Ectodermal cell (in vitro differentiated cells): ENCODE measurements at regions not wholly inside any gene's neighbourhood (a gene's known extent, or its start where the extent isn't known, plus 50 kb on each side); places are given as distances from the start of the nearest gene placed in this dataset.

Source experiments
- H3K27ac ChIP-seq: 2 replicates; pipeline ENCODE4 v1.7.0; 2013; ENCODE audit warnings: mild to moderate bottlenecking, low read depth, low read length; ENCODE audit not compliant: insufficient read depth, poor library complexity, severe bottlenecking
- H3K27me3 ChIP-seq: 2 replicates; pipeline ENCODE4 v1.7.0; 2013; ENCODE audit warnings: mild to moderate bottlenecking, low read length; ENCODE audit not compliant: insufficient read depth, control insufficient read depth, poor library complexity, severe bottlenecking
- H3K36me3 ChIP-seq: one replicate; pipeline ENCODE4 v1.7.0; 2013; ENCODE audit warnings: low read length; ENCODE audit not compliant: control insufficient read depth, insufficient read depth
- H3K4me1 ChIP-seq: one replicate; pipeline ENCODE4 v1.7.0; 2013; ENCODE audit warnings: low read length; ENCODE audit not compliant: control insufficient read depth, insufficient read depth
- H3K4me3 ChIP-seq: 2 replicates; pipeline ENCODE4 v1.7.0; 2013; ENCODE audit warnings: low read depth, low read length, control low read depth; ENCODE audit not compliant: insufficient read depth
- H3K9me3 ChIP-seq: 2 replicates; pipeline ENCODE4 v1.7.0; 2013; ENCODE audit warnings: mild to moderate bottlenecking, low read length, moderate library complexity; ENCODE audit not compliant: control insufficient read depth
- WGBS, 2 experiments: methylation state at CpG; one replicate each; pipeline ENCODE4 v1.1.7; 2013; ENCODE audit warnings: missing lambda C conversion rate in 2 of 2; 5-methylcytosine and 5-hydroxymethylcytosine counted together

GRCh38 chr10:10500937-10501336 is 516.7 kb upstream of the CELF2 start:
- WGBS, 2 experiments = 94% methylated on average over 2 of the region's 2 CpGs
- H3K27ac ChIP-seq = no peak overlapping the region
- H3K27me3 ChIP-seq = no peaks in the 10 kb centered on the region

DNA sequence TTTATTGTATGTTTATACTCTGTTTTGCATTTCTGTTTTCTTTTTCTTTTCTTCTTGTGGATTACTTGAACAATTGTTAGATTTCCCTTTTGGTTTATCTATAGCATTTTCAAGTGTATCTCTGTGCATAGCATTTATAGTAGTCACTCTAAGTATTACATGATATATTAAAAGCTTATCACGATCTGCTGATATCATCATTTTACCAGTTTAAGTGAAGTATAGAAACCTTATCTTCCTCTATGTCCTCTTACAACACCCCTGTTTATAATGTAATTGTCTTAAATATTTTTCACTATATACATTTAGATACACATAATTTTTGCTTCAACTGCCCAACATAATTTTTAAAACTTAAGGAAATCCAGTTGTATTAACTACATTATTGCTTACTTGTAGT is 513.9 kb upstream of the CELF2 start:
- H3K4me3 ChIP-seq = no peak overlapping the region
- no peaks in the 10 kb centered on the region for H3K27me3 ChIP-seq
- no peaks in the 10 kb centered on the region for H3K9me3 ChIP-seq
- WGBS, 2 experiments = 71% methylated on average over 1 of the region's 1 CpG; no CpG with 5 or more reads in 1 of the 2 experiments
- H3K27ac ChIP-seq = no peak overlapping the region
- no peaks in the 10 kb centered on the region for H3K4me1 ChIP-seq
- no peaks in the 10 kb centered on the region for H3K36me3 ChIP-seq

More at GRCh38 chr10:10500937-10501336, 516.7 kb upstream of the CELF2 start:
- H3K4me1 ChIP-seq = no peaks in the 10 kb centered on the region
- H3K4me3 ChIP-seq = no peak overlapping the region
- no peaks in the 10 kb centered on the region for H3K9me3 ChIP-seq
- H3K36me3 ChIP-seq = no peaks in the 10 kb centered on the region

DNA sequence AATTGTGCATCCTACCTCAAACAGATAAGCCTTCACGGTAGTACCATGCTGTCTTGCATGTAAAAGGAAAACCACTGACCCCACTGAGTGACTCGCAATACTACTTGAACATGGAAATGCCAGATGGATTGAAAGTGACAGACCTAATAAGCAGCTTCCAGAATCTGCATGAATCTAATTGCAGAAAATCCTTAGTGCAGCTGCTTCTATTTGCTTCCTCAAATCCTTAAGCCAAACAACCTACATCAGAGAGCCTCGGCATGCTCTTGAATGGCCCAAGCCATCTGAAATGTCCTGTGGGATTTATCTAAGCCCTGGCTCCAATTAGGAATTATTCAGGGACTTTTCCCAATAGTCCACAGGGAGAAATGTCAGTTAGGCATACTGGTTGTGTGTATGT is 509.5 kb upstream of the CELF2 start:
- WGBS, 2 experiments = 79 to 89% methylated on average over 3 of the region's 3 CpGs
- H3K4me3 ChIP-seq = no peak overlapping the region

DNA sequence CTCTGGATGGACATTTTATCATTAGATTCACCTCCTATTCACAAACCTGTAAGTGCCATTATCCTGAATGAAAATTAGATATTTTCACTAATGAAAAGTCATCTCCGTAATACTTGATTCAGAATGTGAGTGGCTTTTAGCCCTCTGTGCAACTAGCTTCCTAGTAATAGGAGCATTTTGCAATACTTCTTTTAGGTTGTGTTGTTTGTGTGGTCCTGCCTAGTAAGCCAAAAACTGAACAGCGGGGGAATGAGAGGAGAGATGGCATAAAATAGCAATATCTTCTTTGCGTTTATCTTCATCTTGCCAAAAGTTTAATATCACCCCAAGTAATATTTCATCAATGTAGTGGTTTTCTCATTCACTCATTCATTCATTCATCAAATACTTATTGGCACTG is 507.5 kb upstream of the CELF2 start:
- no peaks in the 10 kb centered on the region for H3K27me3 ChIP-seq
- 89 to 93% methylated on average over 2 to 3 of the region's 3 CpGs for WGBS, 2 experiments
- H3K9me3 ChIP-seq = no peaks in the 10 kb centered on the region
- H3K4me1 ChIP-seq = no peaks in the 10 kb centered on the region
- no peak overlapping the region for H3K27ac ChIP-seq
- no peak overlapping the region for H3K4me3 ChIP-seq
- H3K36me3 ChIP-seq = no peaks in the 10 kb centered on the region

More for the DNA sequence above, 509.5 kb upstream of the CELF2 start:
- Histone ChIP-seq H3K36me3 (no peaks in the 10 kb centered on the region), H3K27ac (no peak overlapping the region), H3K4me1 (no peaks in the 10 kb centered on the region), H3K9me3 (no peaks in the 10 kb centered on the region), H3K27me3 (no peaks in the 10 kb centered on the region)

DNA sequence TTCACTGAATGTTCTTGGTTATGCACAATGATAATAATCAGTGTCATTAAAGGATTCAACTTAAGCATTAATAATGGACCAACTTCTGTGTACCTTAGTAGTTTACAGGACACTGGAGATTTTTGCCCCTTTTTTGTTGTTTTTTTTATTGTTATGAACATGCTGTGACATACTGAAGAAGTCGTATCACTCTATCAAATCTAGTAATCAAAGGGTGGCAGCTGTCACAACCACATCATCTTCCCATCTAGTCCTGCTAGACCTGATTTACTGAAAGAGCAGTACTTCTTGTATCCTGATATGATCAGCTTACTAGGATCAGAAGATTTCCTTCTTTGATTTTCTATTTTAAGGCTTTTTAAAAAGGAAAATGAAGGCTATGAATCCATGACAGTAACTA is 504.6 kb upstream of the CELF2 start:
- WGBS, 2 experiments = 92 to 100% methylated on average over 1 of the region's 1 CpG
- no peaks in the 10 kb centered on the region for H3K27me3 ChIP-seq

DNA sequence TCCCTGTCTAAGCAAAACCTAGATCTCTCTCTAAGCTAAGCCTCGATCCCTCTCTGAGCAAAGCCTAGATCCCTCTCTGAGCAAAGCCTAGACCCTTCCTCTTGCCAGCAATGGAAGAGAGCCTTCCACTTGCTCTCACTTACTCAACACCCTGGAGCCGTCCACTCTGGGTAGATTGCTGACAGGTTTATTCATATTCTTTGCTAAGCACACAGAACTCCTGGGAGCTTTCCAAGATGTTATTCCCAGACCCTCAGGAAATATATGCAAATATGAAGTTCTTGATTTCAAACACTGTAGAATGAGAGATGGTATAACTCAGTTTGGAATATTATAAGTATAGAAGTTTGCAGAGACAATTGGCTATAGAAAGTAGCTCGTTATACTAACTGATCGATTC is 503.8 kb upstream of the CELF2 start:
- WGBS, 2 experiments = 94% methylated on average over 4 of the region's 4 CpGs
- Histone ChIP-seq H3K4me1 (no peaks in the 10 kb centered on the region), H3K36me3 (no peaks in the 10 kb centered on the region), H3K9me3 (no peaks in the 10 kb centered on the region), H3K27me3 (no peaks in the 10 kb centered on the region), H3K27ac (no peak overlapping the region), H3K4me3 (no peak overlapping the region)

More for the DNA sequence above, 504.6 kb upstream of the CELF2 start:
- Histone ChIP-seq H3K4me3 (no peak overlapping the region), H3K4me1 (no peaks in the 10 kb centered on the region), H3K9me3 (no peaks in the 10 kb centered on the region), H3K36me3 (no peaks in the 10 kb centered on the region), H3K27ac (no peak overlapping the region)

DNA sequence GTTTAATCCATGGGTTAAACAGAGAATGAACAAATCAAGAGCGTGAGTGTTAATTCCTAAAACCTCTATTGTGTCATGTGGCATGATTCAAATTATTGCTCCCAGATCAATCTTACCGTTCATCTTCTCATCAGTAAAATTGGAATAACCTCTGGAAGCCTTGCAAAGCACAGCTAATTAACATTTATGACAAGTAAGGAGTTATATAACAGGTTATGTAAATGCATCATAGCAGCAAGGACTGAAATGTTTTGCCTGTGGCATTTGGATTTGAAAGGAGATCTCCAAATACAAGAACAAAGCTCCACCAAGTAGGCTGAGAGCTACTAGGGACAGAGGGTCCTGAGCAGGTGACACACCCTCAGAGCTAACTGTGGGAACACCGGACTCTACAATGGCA is 502.9 kb upstream of the CELF2 start:
- Histone ChIP-seq H3K4me3 (no peak overlapping the region), H3K27me3 (no peaks in the 10 kb centered on the region), H3K4me1 (no peaks in the 10 kb centered on the region), H3K9me3 (no peaks in the 10 kb centered on the region), H3K27ac (no peak overlapping the region), H3K36me3 (no peaks in the 10 kb centered on the region)
- WGBS, 2 experiments = 89 to 96% methylated on average over 3 of the region's 3 CpGs

GRCh38 chr10:10515479-10516204 is 502.0 kb upstream of the CELF2 start:
- no peaks in the 10 kb centered on the region for H3K27me3 ChIP-seq
- H3K4me1 ChIP-seq = no peaks in the 10 kb centered on the region
- H3K4me3 ChIP-seq = no peak overlapping the region
- H3K9me3 ChIP-seq = no peaks in the 10 kb centered on the region
- H3K36me3 ChIP-seq = no peaks in the 10 kb centered on the region
- H3K27ac ChIP-seq = no peak overlapping the region
- WGBS, 2 experiments = 93 to 95% methylated on average over 13 of the region's 13 CpGs

DNA sequence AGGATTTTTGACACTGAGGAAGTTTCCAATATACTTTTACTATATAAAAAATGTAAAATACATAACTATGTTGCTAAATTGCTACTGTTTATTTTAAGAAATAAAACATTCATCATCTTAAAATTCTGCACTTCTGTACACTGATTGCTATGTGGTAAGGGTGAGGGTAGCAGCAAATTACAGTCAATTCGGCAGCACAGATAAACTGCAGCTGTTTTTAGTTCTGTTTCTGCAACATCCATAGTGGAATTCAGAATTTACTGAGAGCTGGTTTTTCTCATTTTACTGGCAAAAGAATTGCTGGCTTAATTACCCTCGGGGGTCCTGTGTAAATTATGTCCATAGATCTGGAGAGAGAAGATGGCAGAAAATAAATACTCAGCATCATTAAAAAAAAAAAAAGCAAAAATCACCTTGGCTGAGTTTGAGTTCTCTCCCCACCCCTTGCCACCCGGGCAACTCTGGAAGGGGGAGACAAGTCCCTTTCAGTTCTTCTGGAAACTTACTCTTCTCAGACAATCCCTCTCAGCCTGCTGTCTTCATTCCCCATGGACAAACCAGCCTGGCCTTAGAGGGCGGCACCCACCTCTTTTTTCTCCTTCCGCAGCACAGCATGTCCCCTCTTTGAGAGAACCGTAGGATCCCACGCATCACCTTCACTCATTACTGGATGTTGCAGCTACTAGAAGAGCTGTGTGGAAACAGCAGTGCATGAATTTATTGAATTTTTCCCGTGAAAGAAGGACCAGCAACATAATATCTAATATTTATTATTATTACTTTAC is 501.1 kb upstream of the CELF2 start:
- Histone ChIP-seq H3K4me1 (no peaks in the 10 kb centered on the region), H3K27me3 (no peaks in the 10 kb centered on the region), H3K4me3 (no peak overlapping the region), H3K36me3 (no peaks in the 10 kb centered on the region), H3K9me3 (no peaks in the 10 kb centered on the region), H3K27ac (no peak overlapping the region)
- 71 to 79% methylated on average over 6 to 8 of the region's 8 CpGs for WGBS, 2 experiments

DNA sequence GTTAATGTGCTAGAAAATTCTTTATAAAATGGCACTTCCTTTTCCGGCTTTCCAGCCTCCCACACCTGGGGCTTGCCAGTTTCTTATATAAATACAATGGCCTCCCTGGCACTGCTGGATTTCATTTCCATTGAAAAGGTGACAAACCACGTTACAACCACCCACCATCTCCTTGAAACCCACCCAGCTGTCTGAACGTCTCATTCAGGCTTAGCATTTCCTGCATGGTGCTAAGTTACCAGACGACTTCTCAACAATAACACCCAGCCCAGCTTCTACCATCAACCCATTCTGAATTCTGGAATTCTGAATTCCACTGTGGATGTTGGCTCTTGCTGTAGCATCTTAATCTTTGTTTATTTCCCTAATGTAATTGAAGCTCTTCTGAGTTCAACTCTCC is 499.8 kb upstream of the CELF2 start:
- Histone ChIP-seq H3K36me3 (no peaks in the 10 kb centered on the region), H3K4me3 (no peak overlapping the region), H3K27me3 (no peaks in the 10 kb centered on the region), H3K4me1 (no peaks in the 10 kb centered on the region), H3K27ac (no peak overlapping the region), H3K9me3 (no peaks in the 10 kb centered on the region)
- 87 to 89% methylated on average over 4 of the region's 4 CpGs for WGBS, 2 experiments
